Natural killer cell (primary cell): ENCODE measurements at regions not wholly inside any gene's neighbourhood (a gene's known extent, or its start where the extent isn't known, plus 50 kb on each side); places are given as distances from the start of the nearest gene placed in this dataset.

Experiments used
- ATAC-seq, 3 donors: fragments of 150-1000 bp in 2 of 3; fragments of 200-7000 bp in 1 of 3; cut with Tn5 transposase; 1 replicate in 1 of 3; 2 replicates in 2 of 3; pipeline ENCODE4 v1.10.0; 2021; ENCODE audit warnings: mild to moderate bottlenecking in 2 of 3, moderate library complexity in 2 of 3
- DNase-seq, 2 donors: peaks; one replicate each; pipeline versions ENCODE4 v3.0.0 to v3.0.0-alpha.2; 2013 to 2021; ENCODE audit warnings: mixed read lengths in 1 of 2
- H3K27ac ChIP-seq: one replicate; pipeline ENCODE4 v1.5.1; 2013; ENCODE audit warnings: mild to moderate bottlenecking, low read length
- H3K27me3 ChIP-seq: one replicate; pipeline ENCODE4 v1.6.1; 2013; ENCODE audit warnings: low read length; ENCODE audit not compliant: control insufficient read depth, insufficient read depth
- H3K36me3 ChIP-seq: one replicate; pipeline ENCODE4 v1.6.1; 2013; ENCODE audit warnings: low read length; ENCODE audit not compliant: control insufficient read depth, insufficient read depth
- H3K4me1 ChIP-seq: one replicate; pipeline ENCODE4 v1.6.1; 2013; ENCODE audit warnings: low read length; ENCODE audit not compliant: control insufficient read depth, insufficient read depth
- H3K4me3 ChIP-seq: one replicate; pipeline ENCODE4 v1.5.1; 2013; ENCODE audit warnings: low read length
- H3K9me3 ChIP-seq: one replicate; pipeline ENCODE4 v1.6.1; 2013; ENCODE audit warnings: low read length; ENCODE audit not compliant: control insufficient read depth, insufficient read depth
- H3K27ac Mint-ChIP-seq, 2 donors: one replicate each; pipeline ENCODE4 v1.8.0; 2022; ENCODE audit warnings: mild to moderate bottlenecking in 2 of 2, mixed read lengths in 2 of 2, moderate library complexity in 1 of 2
- H3K27me3 Mint-ChIP-seq, 2 donors: one replicate each; pipeline ENCODE4 v1.8.0; 2022; ENCODE audit warnings: low read depth in 2 of 2, mixed read lengths in 2 of 2
- H3K36me3 Mint-ChIP-seq: one replicate; pipeline ENCODE4 v1.8.0; 2022; ENCODE audit warnings: mixed read lengths
- H3K4me1 Mint-ChIP-seq, 2 donors: one replicate each; pipeline ENCODE4 v1.8.0; 2022; ENCODE audit warnings: mixed read lengths in 2 of 2
- H3K4me3 Mint-ChIP-seq: one replicate; pipeline ENCODE4 v1.8.0; 2022; ENCODE audit warnings: mild to moderate bottlenecking, moderate library complexity, mixed read lengths
- H3K9me3 Mint-ChIP-seq, 2 donors: one replicate each; pipeline ENCODE4 v1.8.0; 2022; ENCODE audit warnings: mixed read lengths in 2 of 2
- CTCF ChIP-seq: fragments of 200-600 bp; IDR thresholded peaks from one replicate; pipeline ENCODE4 v1.8.0; 2022; ENCODE audit warnings: antibody characterized with exemption
- WGBS: methylation state at CpG from one replicate; pipeline ENCODE4 v1.1.7; 2013; ENCODE audit warnings: missing lambda C conversion rate; ENCODE audit not compliant: insufficient coverage; 5-methylcytosine and 5-hydroxymethylcytosine counted together
- intact Hi-C: fragments of 100-400 bp; cut with micrococcal nuclease; formaldehyde crosslinking; loops from one replicate; pipeline ENCODE4 v1.14.2; 2022

GRCh38 chr4:112858751-112859150 is 190.7 kb upstream of the ANK2 start:
- no peak for TF ChIP-seq CTCF
- Mint-ChIP-seq H3K36me3 (no peaks in the 10 kb centered on the region), H3K27me3 (peaks cover 0 to 3% of the 10 kb centered on the region in 2 donors), H3K27ac (no peak overlapping the region), H3K4me3 (no peak overlapping the region), H3K4me1 (no peaks in the 10 kb centered on the region), H3K9me3 (peaks cover 0 to 3% of the 10 kb centered on the region in 2 donors)
- no peak for ATAC-seq
- DNase-seq: no peak
- no CpG with 5 or more reads among the region's 3 CpGs for WGBS
- Histone ChIP-seq H3K36me3 (no peaks in the 10 kb centered on the region), H3K27me3 (no peaks in the 10 kb centered on the region), H3K9me3 (no peaks in the 10 kb centered on the region), H3K4me1 (no peaks in the 10 kb centered on the region), H3K4me3 (no peak overlapping the region), H3K27ac (no peak overlapping the region)
- intact Hi-C loops: no loop called here

- intact Hi-C loops: no loop called here
- no peak for ATAC-seq
Observed at GRCh38 chr4:112859456-112860184, 189.8 kb upstream of the ANK2 start.

GRCh38 chr4:112860830-112861690 is 188.4 kb upstream of the ANK2 start:
- H3K27me3 ChIP-seq: no peaks in the 10 kb centered on the region
- no peak for TF ChIP-seq CTCF
- no peak for DNase-seq
- H3K4me3 Mint-ChIP-seq: no peak overlapping the region
- ATAC-seq: no peak
- no peak overlapping the region for H3K4me3 ChIP-seq
- no peak overlapping the region for H3K27ac Mint-ChIP-seq
- H3K36me3 Mint-ChIP-seq: no peaks in the 10 kb centered on the region
- H3K4me1 ChIP-seq: no peaks in the 10 kb centered on the region
- WGBS: 65% methylated on average over 4 of the region's 5 CpGs
- no peak overlapping the region for H3K27ac ChIP-seq
- no peaks in the 10 kb centered on the region for H3K4me1 Mint-ChIP-seq
- intact Hi-C loops: no loop called here
- H3K27me3 Mint-ChIP-seq: no peaks in the 10 kb centered on the region
- H3K36me3 ChIP-seq: no peaks in the 10 kb centered on the region
- no peaks in the 10 kb centered on the region for H3K9me3 ChIP-seq
- H3K9me3 Mint-ChIP-seq: no peaks in the 10 kb centered on the region

More at GRCh38 chr4:112859456-112860184, 189.8 kb upstream of the ANK2 start:
- no peak for DNase-seq
- no peaks in the 10 kb centered on the region for H3K4me1 ChIP-seq
- no peaks in the 10 kb centered on the region for H3K9me3 ChIP-seq
- H3K27ac ChIP-seq: no peak overlapping the region
- 88% methylated on average over 1 of the region's 2 CpGs for WGBS
- Mint-ChIP-seq H3K9me3 (no peaks in the 10 kb centered on the region), H3K27me3 (no peaks in the 10 kb centered on the region), H3K4me3 (no peak overlapping the region), H3K4me1 (no peaks in the 10 kb centered on the region), H3K36me3 (no peaks in the 10 kb centered on the region), H3K27ac (no peak overlapping the region)
- no peak for TF ChIP-seq CTCF
- H3K4me3 ChIP-seq: no peak overlapping the region
- no peaks in the 10 kb centered on the region for H3K27me3 ChIP-seq
- no peaks in the 10 kb centered on the region for H3K36me3 ChIP-seq
